ENCODE measurements at regions not wholly inside any gene's neighbourhood (a gene's known extent, or its start where the extent isn't known, plus 50 kb on each side); places are given as distances from the start of the nearest gene placed in this dataset.
"Not testable (repeated sequence)": the region's sequence is repeated elsewhere in the genome, so short reads cannot be mapped to it uniquely, and the experiment has no call there.

GRCh38 chr20:17862171-17862570 is 106.4 kb downstream of the SNX5 start:
- TF ChIP-seq CTCF (conservative IDR thresholded peaks at IDR 0.05; ENCODE audit: control insufficient read depth, insufficient read depth, low read depth, low read length) = no peak
- DNase-seq (ENCODE audit: low read depth) = no peak
- H3K4me3 ChIP-seq (ENCODE audit: control insufficient read depth, low read depth, low read length) = no peak overlapping the region

GRCh38 chr20:17861620-17862019 is 107.0 kb downstream of the SNX5 start:
- H3K4me3 ChIP-seq (ENCODE audit: control insufficient read depth, low read depth, low read length) = not testable (repeated sequence)

GRCh38 chr20:17860301-17861197 is 108.0 kb downstream of the SNX5 start:
- H3K4me3 ChIP-seq (ENCODE audit: control insufficient read depth, low read depth, low read length) = no peak overlapping the region
- DNase-seq (ENCODE audit: low read depth) = no peak
- TF ChIP-seq CTCF (conservative IDR thresholded peaks at IDR 0.05; ENCODE audit: control insufficient read depth, insufficient read depth, low read depth, low read length) = no peak

More at GRCh38 chr20:17861620-17862019, 107.0 kb downstream of the SNX5 start:
- DNase-seq (ENCODE audit: low read depth) = not testable (repeated sequence)

- TF ChIP-seq CTCF (conservative IDR thresholded peaks at IDR 0.05; ENCODE audit: control insufficient read depth, insufficient read depth, low read depth, low read length) = no peak
- no peak overlapping the region for H3K4me3 ChIP-seq (ENCODE audit: control insufficient read depth, low read depth, low read length)
- DNase-seq (ENCODE audit: low read depth) = no peak
These were observed 108.9 kb downstream of the SNX5 start for GRCh38 chr20:17859616-17860232.

- H3K4me3 ChIP-seq (ENCODE audit: control insufficient read depth, low read depth, low read length) = no peak overlapping the region
- no peak for TF ChIP-seq CTCF (conservative IDR thresholded peaks at IDR 0.05; ENCODE audit: control insufficient read depth, insufficient read depth, low read depth, low read length)
- DNase-seq (ENCODE audit: low read depth) = no peak
These were observed 109.5 kb downstream of the SNX5 start for GRCh38 chr20:17859002-17859615.

GRCh38 chr20:17858450-17859001 is 110.1 kb downstream of the SNX5 start:
- no peak overlapping the region for H3K4me3 ChIP-seq (ENCODE audit: control insufficient read depth, low read depth, low read length)
- no peak for DNase-seq (ENCODE audit: low read depth)
- TF ChIP-seq CTCF (conservative IDR thresholded peaks at IDR 0.05; ENCODE audit: control insufficient read depth, insufficient read depth, low read depth, low read length) = no peak
